ENCODE measurements at regions not wholly inside any gene's neighbourhood (a gene's known extent, or its start where the extent isn't known, plus 50 kb on each side); places are given as distances from the start of the nearest gene placed in this dataset.

- no peak overlapping the region for H3K56ac ChIP-seq (replicated peaks; ENCODE audit: insufficient read length, low read depth, low read length)
- POLR2A ChIA-PET (ENCODE audit: partially characterized antibody): interaction anchor here (0.7 to 0.9 kb wide), 2 partner anchors 17 to 334 kb away, joined by 3 read pairs; no protein-coding TSS in a partner anchor
- peaks cover 0 to 4% (median 0%) of the 10 kb centered on the region in 4 experiments; a peak in 1 of 7 replicates for H3K27me3 ChIP-seq (replicated peaks in 1 of 4; ENCODE audit: control insufficient read depth in 3 of 4, extremely low read depth in 1 of 4, insufficient read depth in 3 of 4, low read length in 3 of 4)
- no peaks in the 10 kb centered on the region for H4K20me1 ChIP-seq (replicated peaks in 1 of 2; ENCODE audit: control insufficient read depth in 1 of 2, insufficient read depth in 2 of 2, low read length in 2 of 2)
- H2AK5ac ChIP-seq (ENCODE audit: low read depth, low read length): no peak overlapping the region
- no peak overlapping the region for H2BK20ac ChIP-seq (ENCODE audit: low read length)
- no peak overlapping the region for H3K4ac ChIP-seq (replicated peaks; ENCODE audit: insufficient read length, low read depth, low read length)
- H4K5ac ChIP-seq (ENCODE audit: insufficient read length, low read depth, low read length): no peak overlapping the region
- H3K4me1 ChIP-seq (replicated peaks in 1 of 4; ENCODE audit: control insufficient read depth in 3 of 4, insufficient read depth in 4 of 4, low read length in 3 of 4): 0 out of 7 replicates have a peak, but pooled peaks cover 0 to 5% (median 0%) of the 10 kb centered on the region in 4 experiments
- no peak overlapping the region for H4K8ac ChIP-seq (ENCODE audit: extremely low read depth, insufficient read depth, low read length)
- H3K9ac ChIP-seq (replicated peaks in 1 of 4; ENCODE audit: extremely low read depth in 1 of 4, low read depth in 3 of 4, low read length in 3 of 4): no peak overlapping the region
- CTCF ChIA-PET (ENCODE audit: partially characterized antibody): interaction anchor here (0.9 kb wide), 2 partner anchors 12 to 82 kb away, joined by 3 read pairs; no protein-coding TSS in a partner anchor
- no peak overlapping the region for H2BK5ac ChIP-seq (ENCODE audit: low read depth, low read length)
- H3K36me3 ChIP-seq (ENCODE audit: control insufficient read depth in 2 of 4, insufficient read depth in 4 of 4, low read length in 3 of 4): no peaks in the 10 kb centered on the region
- H2BK15ac ChIP-seq (ENCODE audit: low read length): no peak overlapping the region; the same call in 1 of the 2 replicates
- H3K79me1 ChIP-seq (ENCODE audit: low read depth, low read length): no peaks in the 10 kb centered on the region
- no peak overlapping the region for H2BK12ac ChIP-seq (ENCODE audit: low read depth, low read length)
- no peak overlapping the region for H3K23ac ChIP-seq (ENCODE audit: insufficient read length)
- FAIRE-seq (no peak), DNase-seq (ENCODE audit: low read depth in 1 of 2, low spot score in 2 of 2) (no peak)
- H2AFZ ChIP-seq (ENCODE audit: low read length): no peak overlapping the region
- H3K4me3 ChIP-seq (ENCODE audit: extremely low read depth in 1 of 4, insufficient read depth in 2 of 4, low read depth in 3 of 4, low read length in 4 of 4): no peak overlapping the region
- H3K23me2 ChIP-seq (ENCODE audit: low read depth, low read length): no peaks in the 10 kb centered on the region; the same call in 1 of the 2 replicates
- no peak overlapping the region for H3K4me2 ChIP-seq (ENCODE audit: insufficient read depth in 1 of 2, low read depth in 2 of 2, low read length in 2 of 2)
- H3K18ac ChIP-seq (ENCODE audit: extremely low read depth, low read length): no peak overlapping the region
- no peak overlapping the region for H3K27ac ChIP-seq (ENCODE audit: low read depth, low read length)
- H3K9me3 ChIP-seq (ENCODE audit: insufficient read depth in 2 of 2, low read depth in 1 of 2, low read length in 1 of 2): no peaks in the 10 kb centered on the region
- no peak overlapping the region for H4K91ac ChIP-seq (replicated peaks; ENCODE audit: insufficient read length, low read length)
- H3K79me2 ChIP-seq (ENCODE audit: control insufficient read depth in 1 of 2, insufficient read depth in 2 of 2, low read length in 2 of 2): no peaks in the 10 kb centered on the region
- WGBS, 2 experiments (ENCODE audit: extremely low coverage in 1 of 2, insufficient coverage in 1 of 2, insufficient read length in 1 of 2, insufficient replicate concordance in 2 of 2, low coverage in 1 of 2, low lambda C conversion rate in 2 of 2, missing lambda C conversion rate in 1 of 2): 84% methylated on average over 12 of the region's 12 CpGs; no CpG with 5 or more reads in 1 of the 2 experiments
- no peak overlapping the region for H3K14ac ChIP-seq (ENCODE audit: insufficient read length)
- H2BK120ac ChIP-seq (replicated peaks; ENCODE audit: low read depth, low read length): no peak overlapping the region
- TF ChIP-seq RFX5 (IDR thresholded peaks at IDR 0.05; ENCODE audit: borderline replicate concordance, low read depth, low read length) (no peak), KDM5A (IDR thresholded peaks at IDR 0.05; ENCODE audit: low read length) (no peak), EZH2 (IDR thresholded peaks at IDR 0.05; ENCODE audit: low read depth, low read length, severe bottlenecking) (no peak), SP1 (IDR thresholded peaks at IDR 0.05; ENCODE audit: low read depth, low read length) (no peak), SIN3A (conservative IDR thresholded peaks at IDR 0.05 in 1 of 2, IDR thresholded peaks at IDR 0.05 in 1 of 2; ENCODE audit: low read depth in 1 of 2, low read length in 2 of 2) (no peak), USF2 (IDR thresholded peaks at IDR 0.05; ENCODE audit: low read length) (no peak), TBP (IDR thresholded peaks at IDR 0.05; ENCODE audit: low read depth, low read length) (no peak), YY1 (IDR thresholded peaks at IDR 0.05; ENCODE audit: low read depth, low read length) (no peak), CHD1 (IDR thresholded peaks at IDR 0.05; ENCODE audit: low read depth, low read length) (no peak)
Observed at GRCh38 chr17:77558846-77559626, 399.5 kb upstream of the TNRC6C start.
